SK-N-DZ (cell line): ENCODE measurements at regions not wholly inside any gene's neighbourhood (a gene's known extent, or its start where the extent isn't known, plus 50 kb on each side); places are given as distances from the start of the nearest gene placed in this dataset.
A peak's percentile ranks its signal among the peaks of the same experiment; 100 is the strongest.
"Not testable (repeated sequence)": the region's sequence is repeated elsewhere in the genome, so short reads cannot be mapped to it uniquely, and the experiment has no call there.

Experiments
- DNase-seq: peaks from one replicate; pipeline ENCODE4 v3.0.0-alpha.2; 2015; ENCODE audit warnings: low spot score

GRCh38 chr14:45976001-45976400 lies 675.6 kb downstream of the RPL10L start:
- no peak for DNase-seq

- DNase-seq = peak; percentile 94
Measured at GRCh38 chr14:45972416-45972815, 679.2 kb downstream of the RPL10L start.

- DNase-seq = no peak
Measured at GRCh38 chr14:45970621-45971020, 681.0 kb downstream of the RPL10L start.

DNA sequence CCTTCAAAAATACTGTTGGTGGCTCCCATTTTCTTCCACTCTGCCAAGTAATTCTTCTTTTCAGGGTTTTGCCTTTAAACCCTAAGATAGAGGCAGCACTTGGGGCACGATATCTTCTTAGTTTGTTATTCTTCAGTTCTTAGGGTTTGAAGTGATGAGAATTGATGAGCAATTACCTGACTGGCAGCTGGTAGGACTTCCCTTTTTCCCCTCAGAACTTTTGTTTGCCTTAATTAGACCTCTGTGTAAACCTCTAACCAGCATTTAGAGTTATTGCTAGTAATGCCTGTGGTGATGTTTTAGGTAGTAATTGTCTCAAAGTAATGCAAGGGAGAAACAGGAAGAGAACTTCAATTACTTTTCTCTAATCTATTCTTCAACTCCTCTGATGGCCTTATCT lies 683.5 kb downstream of the RPL10L start:
- DNase-seq = no peak

DNA sequence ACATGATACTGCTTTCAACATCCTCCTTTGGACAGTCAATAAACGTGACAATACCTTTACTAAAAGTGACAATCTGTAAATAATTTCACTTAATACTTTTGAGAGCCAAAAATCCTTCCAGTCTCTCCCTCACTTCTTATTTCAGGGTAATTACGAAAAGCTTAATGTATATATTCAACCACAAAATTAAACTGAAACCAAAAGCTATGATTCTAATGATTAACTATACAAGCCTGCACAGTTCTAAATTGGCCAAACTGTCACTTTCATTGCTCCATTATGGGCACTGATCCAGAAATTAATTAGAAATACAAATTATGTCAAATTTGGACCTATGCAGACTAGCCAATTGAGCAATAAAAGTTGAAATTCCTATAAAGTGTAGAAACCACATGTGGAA lies 696.5 kb upstream of the MIS18BP1 start:
- no peak for DNase-seq

GRCh38 chr14:45947830-45948229 lies 694.8 kb upstream of the MIS18BP1 start:
- no peak for DNase-seq

- no peak for DNase-seq
Measured at GRCh38 chr14:45946251-45946650, 693.2 kb upstream of the MIS18BP1 start.

GRCh38 chr14:45940318-45940717 lies 687.3 kb upstream of the MIS18BP1 start:
- DNase-seq = no peak

- DNase-seq = no peak
Measured at GRCh38 chr14:45939572-45939971, 686.6 kb upstream of the MIS18BP1 start.

DNA sequence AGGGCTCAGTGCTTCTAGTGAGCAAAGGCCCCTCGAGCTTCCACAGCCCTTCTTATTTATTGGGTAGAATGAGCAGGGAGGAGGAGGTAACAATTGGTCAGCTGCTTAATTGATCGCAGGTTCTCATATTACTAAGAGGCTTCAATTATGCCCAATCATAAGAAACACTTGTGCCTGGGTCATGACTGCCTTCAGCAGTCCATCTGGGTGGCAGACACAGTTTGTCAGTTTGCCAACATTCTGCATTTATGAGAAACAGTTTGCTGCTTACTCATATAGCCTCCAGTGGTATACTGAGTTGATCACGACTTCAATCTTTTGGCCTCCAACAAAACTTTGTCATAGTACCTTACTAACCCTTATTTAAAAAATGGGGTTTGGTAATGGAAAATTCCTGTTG lies 667.0 kb upstream of the MIS18BP1 start:
- not testable (repeated sequence) for DNase-seq

GRCh38 chr14:45916340-45916953 lies 663.4 kb upstream of the MIS18BP1 start:
- no peak for DNase-seq

DNA sequence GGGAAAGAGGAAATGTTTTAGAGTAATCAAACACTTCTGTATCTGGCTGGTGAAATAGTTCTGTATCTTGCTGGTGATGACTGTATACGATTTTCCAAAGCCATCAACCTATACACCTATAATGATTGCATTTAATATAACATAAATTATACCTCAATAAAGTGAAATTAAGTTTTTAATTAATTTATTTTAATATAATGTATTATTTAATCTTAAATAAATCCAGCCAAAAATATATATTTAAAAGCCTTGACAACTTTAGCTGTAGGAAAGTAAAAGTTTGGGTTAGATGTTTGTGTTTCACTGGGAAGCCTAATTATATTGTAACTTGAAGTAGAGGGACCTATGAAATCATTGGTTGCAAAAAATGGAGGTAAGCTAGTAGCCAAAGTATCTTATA lies 654.8 kb upstream of the MIS18BP1 start:
- DNase-seq = no peak

GRCh38 chr14:45906257-45906656 lies 653.3 kb upstream of the MIS18BP1 start:
- no peak for DNase-seq

DNA sequence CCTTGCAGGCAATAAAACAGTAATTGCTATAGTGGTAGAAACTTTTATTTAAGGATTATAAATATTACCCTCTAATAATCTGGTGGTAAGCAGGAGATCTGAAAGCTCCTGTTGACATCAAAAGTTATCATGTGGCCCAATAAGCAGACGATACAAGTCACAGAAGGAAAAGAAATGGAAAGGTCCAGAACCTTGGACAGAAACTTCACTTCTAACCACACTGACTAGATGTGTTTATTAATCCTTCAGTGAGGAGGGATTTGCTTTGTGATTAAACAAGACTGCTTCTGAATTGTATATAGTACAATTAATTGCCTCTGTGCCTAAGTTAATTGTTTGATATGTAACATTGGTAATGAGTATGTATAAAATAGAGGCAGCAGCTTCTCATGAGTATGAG lies 652.7 kb upstream of the MIS18BP1 start:
- DNase-seq = no peak

DNA sequence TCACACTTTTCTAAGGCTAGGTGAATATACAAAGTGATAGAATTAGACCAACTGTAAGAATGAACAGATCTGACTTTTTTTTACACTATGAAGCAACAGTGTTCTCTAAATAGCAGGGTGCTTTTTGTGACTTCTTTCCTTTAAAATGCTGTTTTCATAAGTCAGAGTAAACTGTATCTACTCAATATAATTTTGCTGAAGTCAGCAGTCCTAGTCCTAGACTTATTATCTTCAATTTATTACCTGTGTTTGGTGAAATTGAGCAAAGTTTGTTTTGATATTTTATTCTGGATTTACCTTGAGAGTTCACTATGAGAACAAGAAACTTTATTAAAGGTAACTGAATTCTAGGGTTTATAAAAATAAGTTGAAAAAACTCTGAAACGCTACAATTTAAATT lies 651.3 kb upstream of the MIS18BP1 start:
- no peak for DNase-seq

- DNase-seq = no peak
Measured at GRCh38 chr14:45902241-45902640, 649.2 kb upstream of the MIS18BP1 start.

DNA sequence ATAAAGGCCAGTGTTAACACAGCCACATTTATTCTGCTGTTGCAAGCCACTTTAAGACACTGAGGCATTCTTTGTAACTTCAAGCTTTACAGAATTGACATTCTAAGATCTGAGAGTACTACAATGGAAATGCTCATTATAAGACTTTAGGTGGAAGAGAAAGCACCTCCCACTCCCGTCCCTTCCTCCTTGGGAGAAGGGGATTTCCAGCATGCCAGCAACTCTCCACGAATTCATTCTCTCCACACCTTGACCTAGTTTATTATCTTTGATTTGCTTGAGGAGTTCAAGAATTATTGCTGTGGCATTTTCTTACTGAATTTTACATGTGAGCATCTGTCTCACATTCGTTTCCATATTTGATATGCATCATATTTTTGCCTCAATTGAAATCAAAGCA lies 644.4 kb upstream of the MIS18BP1 start:
- no peak for DNase-seq

DNA sequence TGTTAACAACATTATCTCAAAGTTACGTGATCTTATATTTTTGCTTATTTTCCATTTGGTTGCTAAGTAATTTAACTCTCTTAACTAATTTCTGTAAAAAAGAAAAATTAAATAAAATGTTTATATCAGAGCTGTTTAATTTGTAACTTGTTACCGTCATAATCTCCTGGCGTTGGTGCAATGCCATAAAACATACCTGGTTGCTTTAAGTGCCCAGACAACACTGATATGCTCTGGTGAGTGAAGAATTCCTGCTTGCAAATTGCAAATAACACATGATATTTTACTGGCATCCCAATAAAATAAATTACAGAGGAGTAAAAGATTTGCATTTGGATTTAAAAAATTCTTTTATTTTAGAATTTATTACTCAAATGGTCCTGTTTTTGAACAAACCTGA lies 640.1 kb upstream of the MIS18BP1 start:
- no peak for DNase-seq

DNA sequence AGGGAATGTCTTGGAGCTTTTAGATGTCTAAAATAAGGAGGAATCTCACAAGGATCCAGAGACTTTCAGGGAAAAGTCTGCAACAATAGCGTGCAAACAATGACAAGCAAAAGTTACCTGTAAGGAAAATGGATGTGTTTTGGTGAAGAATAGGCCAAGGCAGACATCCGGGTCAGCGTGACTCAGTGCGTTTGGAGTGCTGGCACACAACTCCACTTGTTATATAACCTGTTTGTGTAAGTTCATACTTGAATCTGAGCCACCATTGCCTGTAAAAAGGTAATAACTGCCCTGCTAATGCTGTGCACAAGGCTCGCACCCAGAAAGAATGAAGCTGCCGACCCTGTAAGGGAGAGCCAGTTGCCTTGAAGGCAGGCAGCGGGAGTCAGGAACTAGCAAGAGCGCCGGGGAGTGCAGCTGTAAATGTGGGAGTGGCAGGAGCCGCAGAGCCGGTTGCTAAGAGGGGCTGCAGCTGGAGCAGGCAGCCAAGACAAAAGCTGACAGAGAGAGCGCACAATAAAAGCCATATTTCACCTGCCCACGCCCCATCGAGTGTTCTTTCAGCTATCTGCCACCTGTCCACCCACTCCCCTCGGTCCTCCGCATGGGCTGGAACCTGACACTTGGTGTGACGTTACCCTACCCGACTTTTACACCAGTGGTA lies 638.5 kb upstream of the MIS18BP1 start:
- peak; percentile 36 for DNase-seq

GRCh38 chr14:45888766-45889285 lies 635.8 kb upstream of the MIS18BP1 start:
- not testable (repeated sequence) for DNase-seq

DNA sequence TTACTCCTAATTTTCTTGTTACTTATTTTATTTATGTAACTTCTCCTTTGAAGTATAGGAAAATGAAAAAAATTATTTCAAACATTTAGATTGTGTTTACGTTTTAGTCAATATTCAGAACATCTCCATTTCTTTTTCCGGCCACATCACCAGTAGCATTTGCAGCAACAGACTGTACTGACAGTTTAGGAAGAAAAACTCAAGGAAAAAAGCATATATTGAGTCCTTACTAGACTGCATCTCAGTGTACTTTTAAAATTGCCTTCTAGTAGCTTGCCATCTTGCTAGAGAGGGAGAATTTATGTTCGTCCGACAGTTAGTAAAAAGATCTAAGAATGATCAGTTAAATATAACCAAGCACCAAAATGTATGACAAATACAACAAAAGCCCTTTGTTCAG lies 625.0 kb upstream of the MIS18BP1 start:
- DNase-seq = no peak

DNA sequence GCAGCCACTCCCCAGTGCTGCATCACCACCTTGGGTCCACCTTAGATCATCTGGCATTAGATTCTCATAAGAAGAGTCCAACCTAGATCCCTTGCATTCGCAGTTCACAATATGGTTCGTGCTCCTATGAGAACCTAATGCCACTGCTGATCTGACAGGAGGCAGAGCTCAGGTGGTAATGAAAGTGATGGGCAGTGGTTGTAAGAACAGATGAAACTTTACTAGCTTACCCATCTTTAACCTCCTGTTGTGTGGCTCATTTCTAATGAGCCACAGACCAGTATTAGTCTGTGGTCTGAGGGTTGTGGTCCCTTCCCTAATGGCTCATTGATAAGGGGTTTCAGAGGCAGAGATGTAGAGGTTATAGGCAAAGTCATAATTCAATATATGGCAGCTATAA lies 615.9 kb upstream of the MIS18BP1 start:
- no peak for DNase-seq

GRCh38 chr14:45868377-45868776 lies 615.4 kb upstream of the MIS18BP1 start:
- no peak for DNase-seq
